IPS-20b (cell line): ENCODE measurements at regions not wholly inside any gene's neighbourhood (a gene's known extent, or its start where the extent isn't known, plus 50 kb on each side); places are given as distances from the start of the nearest gene placed in this dataset.

Source experiments
- H3K27ac ChIP-seq: one replicate; pipeline ENCODE4 v1.5.1; 2013; ENCODE audit warnings: low read length
- H3K27me3 ChIP-seq: 2 replicates; pipeline ENCODE4 v1.6.1; 2013; ENCODE audit warnings: mild to moderate bottlenecking, low read length, inconsistent platforms; ENCODE audit not compliant: insufficient read depth
- H3K36me3 ChIP-seq: 2 replicates; pipeline ENCODE4 v1.6.1; 2013; ENCODE audit warnings: low read depth, mild to moderate bottlenecking, inconsistent platforms, low read length, moderate library complexity; ENCODE audit not compliant: insufficient read depth
- H3K4me1 ChIP-seq: 2 replicates; pipeline ENCODE4 v1.6.1; 2013; ENCODE audit warnings: mild to moderate bottlenecking, control low read depth, inconsistent platforms, low read length, moderate library complexity; ENCODE audit not compliant: insufficient read depth
- H3K4me3 ChIP-seq: 2 replicates; pipeline ENCODE4 v1.5.1; 2013; ENCODE audit warnings: mild to moderate bottlenecking, low read length, inconsistent platforms
- H3K9ac ChIP-seq: 2 replicates; pipeline ENCODE4 v1.6.1; 2013; ENCODE audit warnings: low read depth, mild to moderate bottlenecking, inconsistent platforms, low read length, moderate library complexity
- H3K9me3 ChIP-seq: 2 replicates; pipeline ENCODE4 v1.6.1; 2013; ENCODE audit warnings: mild to moderate bottlenecking, low read depth, low read length, inconsistent platforms; ENCODE audit not compliant: insufficient read depth

- no peaks in the 10 kb centered on the region for H3K27me3 ChIP-seq
- no peaks in the 10 kb centered on the region for H3K9me3 ChIP-seq
- H3K27ac ChIP-seq, result no peak overlapping the region
- no peak overlapping the region for H3K4me3 ChIP-seq
- H3K4me1 ChIP-seq, result no peaks in the 10 kb centered on the region
- H3K9ac ChIP-seq, result no peak overlapping the region
- no peaks in the 10 kb centered on the region for H3K36me3 ChIP-seq
These were observed 61.5 kb upstream of the ALKAL2 start for GRCh38 chr2:349390-349789.

GRCh38 chr2:348361-348916 lies 60.5 kb upstream of the ALKAL2 start:
- Histone ChIP-seq H3K27me3 (no peaks in the 10 kb centered on the region), H3K36me3 (no peaks in the 10 kb centered on the region), H3K27ac (no peak overlapping the region), H3K9ac (no peak overlapping the region), H3K4me3 (no peak overlapping the region), H3K9me3 (no peaks in the 10 kb centered on the region), H3K4me1 (no peaks in the 10 kb centered on the region)

GRCh38 chr2:344811-345210 lies 56.9 kb upstream of the ALKAL2 start:
- no peaks in the 10 kb centered on the region for H3K36me3 ChIP-seq
- peaks cover 2% of the 10 kb centered on the region; the same call in 1 of the 2 replicates for H3K4me1 ChIP-seq
- H3K4me3 ChIP-seq, result no peak overlapping the region
- H3K9me3 ChIP-seq, result no peaks in the 10 kb centered on the region
- H3K27me3 ChIP-seq, result no peaks in the 10 kb centered on the region
- no peak overlapping the region for H3K27ac ChIP-seq
- H3K9ac ChIP-seq, result no peak overlapping the region

GRCh38 chr2:343355-343754 lies 55.5 kb upstream of the ALKAL2 start:
- Histone ChIP-seq H3K9ac (no peak overlapping the region), H3K27ac (no peak overlapping the region), H3K36me3 (no peaks in the 10 kb centered on the region), H3K4me1 (peaks cover 2% of the 10 kb centered on the region; the same call in 1 of the 2 replicates), H3K27me3 (no peaks in the 10 kb centered on the region), H3K9me3 (peaks cover 13% of the 10 kb centered on the region), H3K4me3 (no peak overlapping the region)

GRCh38 chr2:341912-342311 lies 54.0 kb upstream of the ALKAL2 start:
- Histone ChIP-seq H3K4me3 (no peak overlapping the region), H3K9ac (no peak overlapping the region), H3K9me3 (peaks cover 25% of the 10 kb centered on the region), H3K4me1 (peaks cover 2% of the 10 kb centered on the region; the same call in 1 of the 2 replicates), H3K27me3 (no peaks in the 10 kb centered on the region), H3K27ac (no peak overlapping the region), H3K36me3 (no peaks in the 10 kb centered on the region)

- no peaks in the 10 kb centered on the region for H3K27me3 ChIP-seq
- H3K36me3 ChIP-seq, result no peaks in the 10 kb centered on the region
- H3K27ac ChIP-seq, result no peak overlapping the region
- H3K9me3 ChIP-seq, result peaks cover 34% of the 10 kb centered on the region
- no peak overlapping the region for H3K4me3 ChIP-seq
- H3K9ac ChIP-seq, result no peak overlapping the region
- peaks cover 2% of the 10 kb centered on the region; the same call in 1 of the 2 replicates for H3K4me1 ChIP-seq
These were observed 53.2 kb upstream of the ALKAL2 start for GRCh38 chr2:341017-341542.
